ENCODE measurements at regions not wholly inside any gene's neighbourhood (a gene's known extent, or its start where the extent isn't known, plus 50 kb on each side); places are given as distances from the start of the nearest gene placed in this dataset.
A peak's percentile ranks its signal among the peaks of the same experiment; 100 is the strongest.

GRCh38 chr2:236947294-236947693 is 138.4 kb upstream of the COPS8 start:
- no peak for DNase-seq (ENCODE audit: low spot score)

DNA sequence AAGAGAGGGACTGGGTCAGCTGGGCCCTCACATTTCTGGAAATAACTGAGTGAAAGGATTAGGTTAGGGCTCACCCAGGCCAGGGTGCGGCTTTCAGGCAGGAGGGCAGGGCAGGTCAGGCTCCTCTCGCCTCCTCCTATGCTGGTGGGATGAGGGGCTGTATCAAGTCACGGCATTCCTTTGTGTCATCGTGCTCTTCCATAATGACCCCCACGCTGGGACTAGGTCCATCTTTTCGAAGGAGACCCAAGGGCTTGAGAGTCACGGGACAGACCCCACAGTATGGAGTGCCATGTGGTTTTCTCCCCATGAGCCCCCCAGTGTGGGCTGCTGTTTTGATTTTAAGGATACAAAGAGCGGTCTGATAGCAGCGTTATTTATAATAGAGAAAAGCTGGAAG is 137.8 kb upstream of the COPS8 start:
- DNase-seq (ENCODE audit: low spot score) = no peak

- DNase-seq (ENCODE audit: low spot score) = no peak
These were observed 136.4 kb upstream of the COPS8 start for GRCh38 chr2:236949089-236949905.

DNA sequence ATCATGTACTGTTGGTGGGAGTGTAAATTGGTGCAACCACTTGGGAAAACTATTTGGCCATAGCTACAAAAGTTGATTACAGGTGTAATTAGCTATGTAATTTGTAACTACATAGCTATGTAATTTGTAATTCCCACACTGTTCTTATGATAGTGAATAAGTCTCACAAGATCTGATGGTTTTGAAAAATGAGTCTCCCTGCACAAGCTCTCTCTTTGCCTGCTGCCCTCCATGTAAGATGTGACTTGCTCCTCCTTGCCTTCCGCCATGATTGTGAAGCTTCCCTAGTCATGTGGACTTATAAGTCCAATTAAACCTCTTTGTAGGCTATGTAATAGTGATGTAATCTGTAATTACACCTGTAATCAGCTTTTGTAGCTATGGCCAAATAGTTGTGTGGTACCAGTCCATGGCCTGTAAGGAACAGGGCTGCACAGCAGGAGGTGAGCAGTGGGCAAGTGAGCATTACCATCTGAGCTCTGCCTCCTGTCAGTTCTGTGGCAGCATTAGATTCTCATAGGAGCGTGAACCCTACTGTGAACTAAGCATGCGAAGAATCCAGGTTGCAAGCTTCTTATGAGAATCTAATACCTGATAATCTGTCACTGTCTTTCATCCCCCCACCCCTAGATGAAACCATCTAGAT is 133.7 kb upstream of the COPS8 start:
- DNase-seq (ENCODE audit: low spot score) = no peak

- no peak for DNase-seq (ENCODE audit: low spot score)
These were observed 131.0 kb upstream of the COPS8 start for GRCh38 chr2:236954641-236955040.

DNA sequence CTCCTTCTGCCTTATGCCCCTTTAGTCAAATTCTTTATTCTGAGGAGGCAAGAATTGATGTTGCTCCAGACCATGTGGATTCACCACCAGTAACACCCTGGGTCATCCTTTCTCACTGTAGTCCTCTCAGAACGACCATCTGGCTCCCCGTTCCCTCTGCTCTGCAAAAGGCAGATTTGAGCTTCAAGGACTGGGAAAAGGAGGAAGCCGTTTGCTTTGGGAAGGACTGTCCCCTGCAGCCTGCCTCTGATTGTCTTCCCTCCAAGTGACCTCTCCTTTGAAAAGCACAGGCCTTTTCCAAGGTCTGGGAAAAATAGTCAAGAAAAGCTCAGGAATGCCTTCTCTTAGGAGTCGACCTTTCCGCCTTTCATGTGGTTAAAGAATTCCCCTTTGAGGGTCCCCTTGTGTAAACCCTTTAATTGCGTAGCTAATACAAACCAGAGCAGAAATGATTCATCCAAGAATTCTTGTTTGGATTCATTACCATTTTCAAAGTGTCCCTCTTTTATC is 130.1 kb upstream of the COPS8 start:
- DNase-seq (ENCODE audit: low spot score) = no peak

DNA sequence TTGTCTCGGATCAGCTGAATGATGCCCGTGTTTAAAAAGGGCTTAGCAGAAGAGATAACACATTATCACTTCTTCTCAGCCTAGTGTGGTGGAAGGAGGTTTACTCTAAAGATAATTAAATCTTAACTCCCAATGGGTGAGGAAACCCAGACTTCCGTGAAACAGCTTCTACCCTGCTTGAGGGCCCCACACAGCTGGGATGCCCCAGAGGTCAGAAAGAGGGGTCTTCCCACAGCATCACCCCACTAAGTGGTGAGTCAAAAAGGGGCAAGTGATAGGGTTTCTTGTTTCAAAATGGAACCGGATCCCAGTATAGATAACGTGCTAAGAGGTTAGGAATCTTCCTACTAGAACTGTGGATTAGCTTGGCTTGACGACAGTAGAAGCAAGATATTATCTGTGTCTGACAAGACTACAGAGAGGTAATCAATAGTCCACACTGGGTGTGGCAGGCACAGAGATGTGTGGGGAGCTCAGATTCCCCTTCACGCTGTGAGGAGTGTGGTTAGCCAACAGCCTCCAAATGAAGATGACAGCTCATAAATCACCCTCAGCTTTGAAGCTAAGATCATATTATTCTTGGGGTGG is 129.6 kb upstream of the COPS8 start:
- DNase-seq (ENCODE audit: low spot score) = peak; percentile 79

GRCh38 chr2:236956641-236957040 is 129.0 kb upstream of the COPS8 start:
- DNase-seq (ENCODE audit: low spot score) = peak; percentile 90

- no peak for DNase-seq (ENCODE audit: low spot score)
These were observed 126.7 kb upstream of the COPS8 start for GRCh38 chr2:236959036-236959435.

DNA sequence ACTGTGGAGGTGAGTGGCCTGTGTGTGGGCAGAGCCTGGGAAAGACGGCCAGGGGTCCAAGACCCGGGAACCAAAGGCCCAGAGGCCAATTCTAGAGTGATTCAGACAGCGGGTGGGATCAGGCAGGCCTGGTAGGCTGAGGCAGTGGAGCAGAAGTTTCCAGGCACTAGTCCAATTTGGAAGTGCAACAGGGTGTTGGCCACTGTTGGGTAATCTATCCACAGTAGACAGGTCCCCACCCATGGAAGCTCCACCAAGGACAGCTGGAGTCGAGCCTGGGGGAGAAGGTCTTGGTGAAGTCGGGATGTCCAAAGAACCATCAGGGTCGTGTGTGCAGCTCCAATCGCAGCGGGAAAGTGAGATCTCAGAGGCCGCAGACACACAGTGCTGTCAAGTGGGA is 125.8 kb upstream of the COPS8 start:
- DNase-seq (ENCODE audit: low spot score) = no peak

DNA sequence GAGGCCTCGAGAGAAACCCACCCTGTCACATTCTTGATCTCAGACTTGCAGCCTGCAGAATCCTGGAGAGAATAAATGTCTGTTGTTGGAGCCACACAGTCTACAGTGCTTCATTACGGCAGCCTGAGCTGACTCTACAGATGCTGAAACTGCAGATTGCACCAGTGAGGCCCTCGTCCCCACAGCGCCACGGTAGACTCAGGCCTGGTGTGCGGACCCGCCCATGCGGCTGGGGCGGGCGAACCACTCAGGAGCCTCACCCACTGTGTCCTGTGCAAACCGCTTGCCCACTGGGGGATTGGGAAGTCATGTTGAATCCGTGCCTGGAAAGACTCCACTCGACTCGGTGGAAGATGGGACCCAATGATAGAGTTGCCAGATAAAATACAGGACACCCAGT is 125.2 kb upstream of the COPS8 start:
- DNase-seq (ENCODE audit: low spot score) = no peak

- DNase-seq (ENCODE audit: low spot score) = no peak
These were observed 122.9 kb upstream of the COPS8 start for GRCh38 chr2:236962816-236963215.

- no peak for DNase-seq (ENCODE audit: low spot score)
These were observed 122.0 kb upstream of the COPS8 start for GRCh38 chr2:236963631-236964182.

DNA sequence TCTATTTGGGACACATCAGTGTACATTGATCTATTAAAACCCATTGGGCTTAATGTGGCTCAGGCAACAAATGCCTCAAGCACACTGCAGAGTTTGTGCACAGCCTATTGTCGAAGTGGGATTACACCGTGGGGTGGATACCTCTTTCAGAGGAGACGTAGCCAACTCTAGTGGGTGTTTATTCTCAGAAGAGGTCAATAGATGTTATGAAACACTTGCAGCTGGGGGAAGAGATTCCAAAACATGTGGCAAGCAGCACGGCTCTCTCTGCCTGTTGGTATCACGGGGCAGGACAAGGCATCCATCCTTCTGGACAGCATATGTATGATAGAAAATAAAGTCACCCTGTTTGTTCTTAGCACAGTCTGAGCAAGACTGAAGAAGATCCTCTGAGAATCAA is 121.4 kb upstream of the COPS8 start:
- DNase-seq (ENCODE audit: low spot score) = no peak

GRCh38 chr2:236965021-236965840 is 120.5 kb upstream of the COPS8 start:
- no peak for DNase-seq (ENCODE audit: low spot score)

DNA sequence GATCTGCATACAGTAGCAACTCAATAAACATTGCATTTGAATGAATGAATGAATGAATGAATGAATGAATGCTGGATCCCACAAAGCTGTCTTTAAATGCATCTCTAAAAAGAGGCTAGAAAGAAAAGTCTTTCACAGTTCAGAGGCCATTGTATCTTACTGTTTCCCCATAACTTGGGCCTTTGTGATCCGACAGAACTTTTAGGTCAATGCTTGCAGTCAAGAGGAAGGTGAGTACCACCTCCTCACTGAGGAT is 119.9 kb upstream of the COPS8 start:
- DNase-seq (ENCODE audit: low spot score) = no peak

DNA sequence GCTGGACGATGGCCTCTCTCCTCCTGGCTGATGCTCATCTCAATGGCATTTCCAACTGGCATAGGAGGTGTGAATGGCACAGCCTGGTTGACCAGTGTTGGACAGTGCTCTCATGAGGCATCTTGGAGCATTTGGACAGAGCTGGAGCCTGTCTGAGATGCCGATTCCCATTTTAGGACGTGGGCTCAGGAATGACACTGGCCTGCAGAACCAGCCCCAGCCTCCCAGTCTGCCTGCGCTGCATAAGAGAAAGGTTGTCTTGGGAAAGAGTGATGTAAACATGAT is 118.2 kb upstream of the COPS8 start:
- no peak for DNase-seq (ENCODE audit: low spot score)

DNA sequence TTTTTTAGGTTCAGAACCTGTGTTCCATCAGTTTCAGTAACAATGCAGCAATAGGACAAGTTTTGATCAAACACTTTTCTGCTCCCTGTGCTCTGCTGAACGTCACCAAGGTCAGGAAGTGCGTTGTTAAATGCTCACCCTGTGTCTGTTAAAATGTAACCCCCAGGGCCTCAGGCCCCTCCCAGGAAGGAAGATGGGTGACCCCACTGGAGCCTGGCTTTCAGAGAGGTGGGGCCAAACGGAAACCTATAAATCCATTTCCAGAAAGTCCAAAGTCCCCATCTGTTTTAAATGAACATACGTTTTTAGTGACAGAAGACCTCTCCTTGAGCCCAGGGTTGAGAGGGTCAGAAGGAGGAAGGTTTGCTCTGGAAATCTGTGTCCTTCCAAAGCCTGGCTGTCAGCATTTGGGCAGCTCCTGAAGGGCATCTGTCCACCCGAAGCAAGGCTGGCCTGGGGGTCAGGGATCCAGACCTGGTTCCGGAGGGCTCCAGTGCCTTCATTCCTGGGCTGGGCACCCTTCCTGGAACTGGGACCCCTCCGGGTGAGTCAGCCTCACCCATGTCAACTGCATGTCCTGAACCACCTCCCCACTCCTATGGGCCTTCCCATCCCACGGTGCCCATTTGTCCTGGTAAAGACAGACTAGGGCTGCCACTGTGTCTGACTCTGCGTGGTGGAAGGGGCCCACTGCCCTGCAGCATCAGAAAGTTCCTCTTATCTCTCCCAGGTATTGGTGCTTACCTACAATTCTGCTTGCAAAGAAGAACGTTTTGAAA is 117.4 kb upstream of the COPS8 start:
- no peak for DNase-seq (ENCODE audit: low spot score)

- no peak for DNase-seq (ENCODE audit: low spot score)
These were observed 116.7 kb upstream of the COPS8 start for GRCh38 chr2:236968880-236969534.

DNA sequence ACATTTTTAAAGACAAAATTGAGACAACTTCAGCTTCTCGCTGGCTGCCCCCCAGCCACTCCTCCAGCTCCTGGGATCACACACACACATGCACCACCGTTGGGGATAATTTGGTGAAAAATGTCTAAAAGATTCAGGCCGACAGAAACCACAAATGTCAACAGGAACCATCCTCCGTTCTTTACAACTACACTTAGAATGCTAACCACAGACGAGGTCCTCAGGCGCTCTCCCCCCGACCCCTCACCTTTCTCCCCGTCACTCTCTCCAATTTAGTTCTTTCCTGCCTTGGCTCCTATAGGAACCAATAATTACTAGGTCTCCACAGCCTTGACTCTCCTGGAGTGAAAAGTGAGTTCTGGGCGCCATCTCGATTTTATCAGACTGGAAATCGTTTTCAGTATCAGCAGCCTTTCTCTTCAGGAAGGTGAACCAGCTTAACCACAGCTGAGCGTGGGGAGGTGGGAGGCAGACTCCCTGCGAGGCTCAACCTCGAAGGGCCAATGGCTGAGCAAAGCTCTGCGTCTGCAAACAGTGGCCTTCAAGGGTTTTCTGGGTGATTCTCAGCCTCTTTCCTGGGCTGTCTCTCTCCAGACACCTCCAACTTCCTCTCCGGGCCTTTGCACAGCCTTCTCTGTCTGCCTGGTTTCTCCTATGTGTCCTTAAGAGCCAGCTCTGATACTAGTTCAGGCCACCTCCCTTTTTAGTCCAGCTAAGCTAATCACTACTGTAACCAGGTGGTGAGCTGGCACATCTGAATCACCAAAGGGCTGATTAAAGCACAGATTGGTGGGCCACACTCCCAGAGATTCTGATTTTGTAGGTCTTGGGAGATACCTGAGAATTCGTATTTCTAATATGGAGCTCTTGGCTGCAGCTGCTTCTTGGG is 115.7 kb upstream of the COPS8 start:
- DNase-seq (ENCODE audit: low spot score) = no peak

All from SK-N-DZ (cell line).